Peyer's patch (tissue), 4 donors: ENCODE measurements at regions not wholly inside any gene's neighbourhood (a gene's known extent, or its start where the extent isn't known, plus 50 kb on each side); places are given as distances from the start of the nearest gene placed in this dataset.

Source experiments
- DNase-seq, 3 donors: peaks; one replicate each; pipeline ENCODE4 v3.0.0-alpha.2; 2017 to 2019
- H3K27ac ChIP-seq, 4 donors: fragments of 200-600 bp; sonication (generic); one replicate each; pipeline ENCODE4 v1.5.1; 2016 to 2019
- H3K27me3 ChIP-seq, 2 donors: fragments of 200-600 bp; sonication (generic); one replicate each; pipeline ENCODE4 v1.5.1; 2019
- H3K36me3 ChIP-seq, 3 donors: fragments of 200-600 bp; sonication (generic); one replicate each; pipeline ENCODE4 v1.5.1; 2016 to 2019
- H3K4me1 ChIP-seq, 4 donors: fragments of 200-600 bp; sonication (generic); one replicate each; pipeline ENCODE4 v1.5.1; 2016 to 2019
- H3K4me3 ChIP-seq, 4 donors: fragments of 200-600 bp; sonication (generic); 1 replicate in 3 of 4; 2 replicates in 1 of 4; pipeline ENCODE4 v1.5.1; 2016 to 2019; ENCODE audit warnings: mild to moderate bottlenecking in 1 of 4
- H3K9me3 ChIP-seq, 4 donors: fragments of 200-600 bp; sonication (generic); one replicate each; pipeline ENCODE4 v1.5.1; 2016 to 2019; ENCODE audit warnings: mild to moderate bottlenecking in 1 of 4
- CTCF ChIP-seq, 6 experiments: fragments of 450-650 bp in 4 of 6; fragments of 200-600 bp in 2 of 6; sonication (generic) in 1 of 6; IDR thresholded peaks; one replicate each; pipeline ENCODE4 v1.5.1; 2017 to 2019; ENCODE audit warnings: antibody characterized with exemption in 6 of 6, mild to moderate bottlenecking in 3 of 6, moderate library complexity in 1 of 6
- POLR2A ChIP-seq, 2 donors: fragments of 450-650 bp; IDR thresholded peaks; one replicate each; pipeline ENCODE4 v1.5.1; 2017; ENCODE audit warnings: antibody characterized with exemption in 2 of 2, mild to moderate bottlenecking in 2 of 2, moderate library complexity in 2 of 2

GRCh38 chr11:128391811-128392210, 195.5 kb downstream of the ETS1 start:
- no peaks in the 10 kb centered on the region for H3K27me3 ChIP-seq
- H3K27ac ChIP-seq: no peak overlapping the region
- no peaks in the 10 kb centered on the region for H3K4me1 ChIP-seq
- no peaks in the 10 kb centered on the region for H3K36me3 ChIP-seq
- TF ChIP-seq CTCF (IDR thresholded peaks at IDR 0.05): no peak
- no peak for TF ChIP-seq POLR2A (IDR thresholded peaks at IDR 0.05)
- DNase-seq: no peak
- no peaks in the 10 kb centered on the region for H3K9me3 ChIP-seq
- H3K4me3 ChIP-seq: no peak overlapping the region

GRCh38 chr11:128390246-128390645, 197.1 kb downstream of the ETS1 start:
- Histone ChIP-seq H3K36me3 (no peaks in the 10 kb centered on the region), H3K27ac (no peak overlapping the region), H3K9me3 (no peaks in the 10 kb centered on the region), H3K4me1 (no peaks in the 10 kb centered on the region), H3K27me3 (no peaks in the 10 kb centered on the region), H3K4me3 (no peak overlapping the region)
- DNase-seq: no peak
- TF ChIP-seq POLR2A (IDR thresholded peaks at IDR 0.05): no peak
- TF ChIP-seq CTCF (IDR thresholded peaks at IDR 0.05): no peak

GRCh38 chr11:128389461-128389976, 197.8 kb downstream of the ETS1 start:
- Histone ChIP-seq H3K27ac (no peak overlapping the region), H3K4me3 (no peak overlapping the region), H3K9me3 (no peaks in the 10 kb centered on the region), H3K4me1 (no peaks in the 10 kb centered on the region), H3K27me3 (no peaks in the 10 kb centered on the region), H3K36me3 (no peaks in the 10 kb centered on the region)
- DNase-seq: no peak
- TF ChIP-seq CTCF (IDR thresholded peaks at IDR 0.05): no peak
- TF ChIP-seq POLR2A (IDR thresholded peaks at IDR 0.05): no peak

- TF ChIP-seq CTCF (IDR thresholded peaks at IDR 0.05) (no peak), POLR2A (IDR thresholded peaks at IDR 0.05) (no peak)
- no peaks in the 10 kb centered on the region for H3K9me3 ChIP-seq
- no peaks in the 10 kb centered on the region for H3K36me3 ChIP-seq
- no peak for DNase-seq
- H3K4me3 ChIP-seq: no peak overlapping the region
- no peaks in the 10 kb centered on the region for H3K27me3 ChIP-seq
- H3K4me1 ChIP-seq: no peaks in the 10 kb centered on the region
- H3K27ac ChIP-seq: peak overlapping the region in 1 of 4 donors; percentile 17
Measured at GRCh38 chr11:128388206-128388815, 199.0 kb downstream of the ETS1 start.

GRCh38 chr11:128379587-128380580, 207.5 kb downstream of the ETS1 start:
- Histone ChIP-seq H3K36me3 (no peaks in the 10 kb centered on the region), H3K27me3 (no peaks in the 10 kb centered on the region), H3K4me3 (no peak overlapping the region), H3K9me3 (no peaks in the 10 kb centered on the region), H3K27ac (no peak overlapping the region), H3K4me1 (no peaks in the 10 kb centered on the region)
- no peak for DNase-seq
- TF ChIP-seq POLR2A (IDR thresholded peaks at IDR 0.05) (no peak), CTCF (IDR thresholded peaks at IDR 0.05) (no peak)
